H9 (cell line): ENCODE measurements at regions not wholly inside any gene's neighbourhood (a gene's known extent, or its start where the extent isn't known, plus 50 kb on each side); places are given as distances from the start of the nearest gene placed in this dataset.
A peak's percentile ranks its signal among the peaks of the same experiment; 100 is the strongest.

Source experiments
- DNase-seq: peaks from one replicate; pipeline ENCODE4 v3.0.0-alpha.2; 2017
- H2AFZ ChIP-seq: one replicate; pipeline ENCODE4 v1.6.1; 2013; ENCODE audit warnings: mild to moderate bottlenecking, low read length, control low read depth, moderate library complexity
- H2AK5ac ChIP-seq: 2 replicates; pipeline ENCODE4 v1.6.1; 2013; ENCODE audit warnings: low read length, control low read depth, mixed read lengths; ENCODE audit not compliant: insufficient read length
- H2BK120ac ChIP-seq: one replicate; pipeline ENCODE4 v1.6.1; 2013; ENCODE audit warnings: low read depth, mild to moderate bottlenecking, low read length, control low read depth, inconsistent platforms; ENCODE audit not compliant: poor library complexity, severe bottlenecking
- H2BK12ac ChIP-seq: 2 replicates; pipeline ENCODE4 v1.6.1; 2013; ENCODE audit warnings: low read length, control low read depth, mixed read lengths, low read depth; ENCODE audit not compliant: insufficient read length
- H2BK15ac ChIP-seq: 2 replicates; pipeline ENCODE4 v1.6.1; 2013; ENCODE audit warnings: low read depth, low read length, control low read depth
- H2BK20ac ChIP-seq: one replicate; pipeline ENCODE4 v1.6.1; 2013; ENCODE audit warnings: low read depth, mild to moderate bottlenecking, low read length, control low read depth, inconsistent platforms; ENCODE audit not compliant: poor library complexity, severe bottlenecking
- H2BK5ac ChIP-seq: 2 replicates; pipeline ENCODE4 v1.6.1; 2013; ENCODE audit warnings: low read length, control low read depth, mixed read lengths; ENCODE audit not compliant: insufficient read length
- H3K14ac ChIP-seq: 2 replicates; pipeline ENCODE4 v1.6.1; 2013; ENCODE audit warnings: low read length, control low read depth; ENCODE audit not compliant: insufficient read depth
- H3K18ac ChIP-seq: 2 replicates; pipeline ENCODE4 v1.6.1; 2013; ENCODE audit warnings: low read depth, mild to moderate bottlenecking, mixed read lengths, low read length, control low read depth; ENCODE audit not compliant: insufficient read length
- H3K23ac ChIP-seq: 2 replicates; pipeline ENCODE4 v1.6.1; 2013; ENCODE audit warnings: low read length, control low read depth, mixed read lengths, low read depth; ENCODE audit not compliant: insufficient read length
- H3K23me2 ChIP-seq: 2 replicates; pipeline ENCODE4 v1.6.1; 2013; ENCODE audit warnings: low read depth, mild to moderate bottlenecking, mixed read lengths, low read length, control low read depth; ENCODE audit not compliant: insufficient read length, poor library complexity, severe bottlenecking
- H3K27ac ChIP-seq: 2 replicates; pipeline ENCODE4 v1.5.1; 2013; ENCODE audit warnings: low read length, control low read depth, mixed read lengths, low read depth; ENCODE audit not compliant: insufficient read length
- H3K27me3 ChIP-seq: 2 replicates; pipeline ENCODE4 v1.6.1; 2013; ENCODE audit warnings: low read length, control low read depth, inconsistent platforms; ENCODE audit not compliant: insufficient read depth
- H3K4ac ChIP-seq: 2 replicates; pipeline ENCODE4 v1.6.1; 2013; ENCODE audit warnings: low read depth, mild to moderate bottlenecking, control low read depth, inconsistent platforms, low read length, moderate library complexity
- H3K4me1 ChIP-seq: 2 replicates; pipeline ENCODE4 v1.6.1; 2013; ENCODE audit warnings: low read length, control low read depth, inconsistent platforms; ENCODE audit not compliant: insufficient read depth
- H3K4me2 ChIP-seq: 2 replicates; pipeline ENCODE4 v1.6.1; 2013; ENCODE audit warnings: low read length, control low read depth, mixed read lengths; ENCODE audit not compliant: insufficient read length, insufficient read depth
- H3K56ac ChIP-seq: 2 replicates; pipeline ENCODE4 v1.6.1; 2013; ENCODE audit warnings: low read depth, mild to moderate bottlenecking, mixed read lengths, low read length, control low read depth; ENCODE audit not compliant: insufficient read length
- H3K79me1 ChIP-seq: 2 replicates; pipeline ENCODE4 v1.6.1; 2013; ENCODE audit warnings: low read depth, mild to moderate bottlenecking, moderate library complexity, low read length, control low read depth, inconsistent platforms; ENCODE audit not compliant: insufficient read depth, poor library complexity, severe bottlenecking
- H3K79me2 ChIP-seq: 2 replicates; pipeline ENCODE4 v1.6.1; 2013; ENCODE audit warnings: low read length, control low read depth, inconsistent platforms; ENCODE audit not compliant: insufficient read depth
- H3K9ac ChIP-seq: 2 replicates; pipeline ENCODE4 v1.6.1; 2013; ENCODE audit warnings: low read length, control low read depth, mixed read lengths; ENCODE audit not compliant: insufficient read length; ENCODE audit errors: extremely low read depth
- H3K9me3 ChIP-seq: one replicate; pipeline ENCODE4 v1.6.1; 2013; ENCODE audit warnings: low read depth, low read length, inconsistent platforms; ENCODE audit not compliant: control insufficient read depth
- H3T11ph ChIP-seq: one replicate; pipeline ENCODE4 v1.6.1; 2013; ENCODE audit warnings: mild to moderate bottlenecking, low read length, control low read depth, inconsistent platforms
- H4K20me1 ChIP-seq: one replicate; pipeline ENCODE4 v1.6.1; 2013; ENCODE audit not compliant: control insufficient read depth, insufficient read length, insufficient read depth
- H4K5ac ChIP-seq: 2 replicates; pipeline ENCODE4 v1.6.1; 2013; ENCODE audit warnings: low read depth, mild to moderate bottlenecking, mixed read lengths, low read length, control low read depth; ENCODE audit not compliant: insufficient read length
- H4K8ac ChIP-seq: replicated peaks from 2 replicates; pipeline ENCODE4 v1.6.1; 2013; ENCODE audit warnings: low read length, control low read depth, mixed read lengths, low read depth; ENCODE audit not compliant: insufficient read length
- H4K91ac ChIP-seq: 2 replicates; pipeline ENCODE4 v1.6.1; 2013; ENCODE audit warnings: low read depth, mild to moderate bottlenecking, moderate library complexity, mixed read lengths, low read length, control low read depth; ENCODE audit not compliant: insufficient read length
- H3K27ac Mint-ChIP-seq, 3 experiments: 2 replicates in 2 of 3; 3 replicates in 1 of 3; pipeline ENCODE4 v1.8.0; 2020 to 2021; ENCODE audit warnings: mixed read lengths in 3 of 3, mild to moderate bottlenecking in 1 of 3, moderate library complexity in 1 of 3
- H3K27me3 Mint-ChIP-seq: 2 replicates; pipeline ENCODE4 v1.8.0; 2021; ENCODE audit warnings: low read depth, mild to moderate bottlenecking, moderate library complexity, mixed read lengths
- H3K36me3 Mint-ChIP-seq, 3 experiments: 2 replicates in 2 of 3; 3 replicates in 1 of 3; pipeline ENCODE4 v1.8.0; 2020 to 2021; ENCODE audit warnings: low read depth in 3 of 3, mixed read lengths in 3 of 3; ENCODE audit not compliant: insufficient read depth in 1 of 3
- H3K4me1 Mint-ChIP-seq, 2 experiments: 2 replicates each; pipeline ENCODE4 v1.8.0; 2020; ENCODE audit warnings: mixed read lengths in 2 of 2
- H3K4me3 Mint-ChIP-seq, 2 experiments: 2 replicates in 1 of 2; 3 replicates in 1 of 2; pipeline ENCODE4 v1.8.0; 2020 to 2021; ENCODE audit warnings: mild to moderate bottlenecking in 2 of 2, mixed read lengths in 2 of 2, moderate library complexity in 1 of 2
- H3K9me3 Mint-ChIP-seq, 2 experiments: 2 replicates in 1 of 2; 3 replicates in 1 of 2; pipeline ENCODE4 v1.8.0; 2020; ENCODE audit warnings: mild to moderate bottlenecking in 2 of 2, mixed read lengths in 2 of 2, moderate library complexity in 1 of 2
- TF ChIP-seq, protein P1 (sequence below): fragments of 200-600 bp; sonication (generic); conservative IDR thresholded peaks from 3 replicates; pipeline ENCODE4 v1.8.0; 2021; ENCODE audit warnings: antibody characterized with exemption, mild to moderate bottlenecking

DNA sequence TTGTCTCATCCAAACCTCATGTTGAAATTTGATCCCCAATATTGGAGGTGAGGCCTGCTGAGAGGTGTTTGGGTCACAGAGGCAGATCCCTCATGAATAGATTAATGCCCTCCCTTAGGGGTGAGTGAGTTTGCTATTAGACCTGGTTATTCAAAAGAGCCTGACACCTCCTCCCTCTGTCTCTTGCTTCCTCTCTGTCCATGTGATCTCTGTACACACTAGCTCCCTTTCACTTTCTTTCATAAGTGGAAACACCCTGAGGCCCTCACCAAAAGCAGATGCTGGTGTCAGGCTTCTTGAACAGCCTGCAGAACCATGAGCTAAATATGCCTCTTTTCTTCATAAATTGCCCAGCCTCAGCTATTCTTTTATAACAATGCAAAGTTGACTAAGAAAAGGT is 447.1 kb downstream of the MDFIC start:
- H2BK120ac ChIP-seq = no peak overlapping the region
- no peaks in the 10 kb centered on the region for H3K9me3 ChIP-seq
- H2BK5ac ChIP-seq = no peak overlapping the region
- TF ChIP-seq, protein P1, sequence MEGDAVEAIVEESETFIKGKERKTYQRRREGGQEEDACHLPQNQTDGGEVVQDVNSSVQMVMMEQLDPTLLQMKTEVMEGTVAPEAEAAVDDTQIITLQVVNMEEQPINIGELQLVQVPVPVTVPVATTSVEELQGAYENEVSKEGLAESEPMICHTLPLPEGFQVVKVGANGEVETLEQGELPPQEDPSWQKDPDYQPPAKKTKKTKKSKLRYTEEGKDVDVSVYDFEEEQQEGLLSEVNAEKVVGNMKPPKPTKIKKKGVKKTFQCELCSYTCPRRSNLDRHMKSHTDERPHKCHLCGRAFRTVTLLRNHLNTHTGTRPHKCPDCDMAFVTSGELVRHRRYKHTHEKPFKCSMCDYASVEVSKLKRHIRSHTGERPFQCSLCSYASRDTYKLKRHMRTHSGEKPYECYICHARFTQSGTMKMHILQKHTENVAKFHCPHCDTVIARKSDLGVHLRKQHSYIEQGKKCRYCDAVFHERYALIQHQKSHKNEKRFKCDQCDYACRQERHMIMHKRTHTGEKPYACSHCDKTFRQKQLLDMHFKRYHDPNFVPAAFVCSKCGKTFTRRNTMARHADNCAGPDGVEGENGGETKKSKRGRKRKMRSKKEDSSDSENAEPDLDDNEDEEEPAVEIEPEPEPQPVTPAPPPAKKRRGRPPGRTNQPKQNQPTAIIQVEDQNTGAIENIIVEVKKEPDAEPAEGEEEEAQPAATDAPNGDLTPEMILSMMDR = no peak
- no peak overlapping the region for H2BK12ac ChIP-seq
- H3K79me2 ChIP-seq = no peaks in the 10 kb centered on the region
- no peaks in the 10 kb centered on the region for H3K79me1 ChIP-seq
- no peak overlapping the region for H2AK5ac ChIP-seq
- Mint-ChIP-seq H3K27ac (peak overlapping the region in 1 of 3 experiments; percentile 42; a peak in 1 of 7 replicates), H3K4me3 (no peak overlapping the region), H3K27me3 (no peaks in the 10 kb centered on the region), H3K36me3 (no peaks in the 10 kb centered on the region), H3K4me1 (peaks cover 3 to 4% of the 10 kb centered on the region in 2 experiments), H3K9me3 (no peaks in the 10 kb centered on the region)
- H3K4me2 ChIP-seq = no peak overlapping the region
- H2BK20ac ChIP-seq = no peak overlapping the region
- no peak overlapping the region for H3K27ac ChIP-seq
- no peak overlapping the region for H4K8ac ChIP-seq
- no peak overlapping the region for H2BK15ac ChIP-seq
- H3K23ac ChIP-seq = no peak overlapping the region
- no peak for DNase-seq
- no peak overlapping the region for H3K18ac ChIP-seq
- no peaks in the 10 kb centered on the region for H3K27me3 ChIP-seq
- no peaks in the 10 kb centered on the region for H4K20me1 ChIP-seq
- no peak overlapping the region for H3T11ph ChIP-seq
- H3K4me1 ChIP-seq = no peaks in the 10 kb centered on the region
- H3K23me2 ChIP-seq = no peaks in the 10 kb centered on the region
- H2AFZ ChIP-seq = no peak overlapping the region
- no peak overlapping the region for H4K5ac ChIP-seq
- no peak overlapping the region for H3K9ac ChIP-seq
- no peak overlapping the region for H3K4ac ChIP-seq
- no peak overlapping the region for H4K91ac ChIP-seq
- no peak overlapping the region for H3K14ac ChIP-seq
- no peak overlapping the region for H3K56ac ChIP-seq
